Activated B cell treated with CpG ODN at 0.5 μM for 24 hours (primary cell): ENCODE measurements at regions not wholly inside any gene's neighbourhood (a gene's known extent, or its start where the extent isn't known, plus 50 kb on each side); places are given as distances from the start of the nearest gene placed in this dataset.
"Not testable (repeated sequence)": the region's sequence is repeated elsewhere in the genome, so short reads cannot be mapped to it uniquely, and the experiment has no call there.

Experiments
- ATAC-seq: fragments of 200-7000 bp; cut with Tn5 transposase; one replicate; pipeline ENCODE4 v1.10.0; 2021; ENCODE audit warnings: low read depth, mild to moderate bottlenecking, moderate library complexity
- CTCF ChIA-PET: fragments of 350-600 bp; sonication (Branson Sonifier 250); formaldehyde crosslinking; loops from one replicate; lab custom pipeline; 2021; ENCODE audit warnings: antibody characterized with exemption; lab: Charles Lee
- POLR2A ChIA-PET: fragments of 350-600 bp; sonication (Branson Sonifier 250); formaldehyde crosslinking; loops from one replicate; lab custom pipeline; 2021; ENCODE audit warnings: antibody characterized with exemption; lab: Charles Lee
- DNase-seq: peaks from one replicate; pipeline ENCODE4 v3.0.0; 2022
- H3K27ac Mint-ChIP-seq: one replicate; pipeline ENCODE4 v1.8.0; 2020; ENCODE audit warnings: mixed read lengths
- H3K27me3 Mint-ChIP-seq: one replicate; pipeline ENCODE4 v1.8.0; 2021; ENCODE audit warnings: mixed read lengths
- H3K36me3 Mint-ChIP-seq: one replicate; pipeline ENCODE4 v1.8.0; 2021; ENCODE audit warnings: low read depth, mixed read lengths
- H3K4me1 Mint-ChIP-seq: one replicate; pipeline ENCODE4 v1.8.0; 2021; ENCODE audit warnings: mixed read lengths
- H3K4me3 Mint-ChIP-seq: one replicate; pipeline ENCODE4 v1.8.0; 2020; ENCODE audit warnings: mild to moderate bottlenecking, mixed read lengths
- H3K9me3 Mint-ChIP-seq: one replicate; pipeline ENCODE4 v1.8.0; 2020; ENCODE audit warnings: mixed read lengths
- intact Hi-C: fragments of 100-400 bp; cut with micrococcal nuclease; formaldehyde crosslinking; loops from one replicate; pipeline ENCODE4 v1.15.1; 2024
- TF ChIP-seq, protein P1 (sequence below): fragments of 200-600 bp; IDR thresholded peaks from one replicate; pipeline ENCODE4 v1.8.0; 2022; ENCODE audit warnings: antibody characterized with exemption, mild to moderate bottlenecking

DNA sequence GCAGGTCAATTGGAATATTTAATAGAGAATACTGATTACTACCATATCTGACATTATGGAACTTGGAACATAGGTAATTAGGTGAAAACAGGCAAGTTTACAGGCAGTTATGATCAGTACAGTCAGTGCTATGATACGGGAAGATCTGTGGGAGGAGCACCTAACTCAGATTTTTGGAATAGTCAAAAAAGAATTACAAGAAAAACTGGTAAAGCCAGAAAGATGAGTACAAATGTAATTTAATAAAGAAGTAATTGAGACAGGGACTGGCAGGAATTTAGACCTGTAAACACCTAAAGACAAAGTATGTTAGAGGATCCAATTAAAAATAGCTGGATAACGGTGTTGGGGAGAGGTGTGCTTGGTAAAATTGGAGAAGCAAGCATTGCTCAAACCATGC, 206.5 kb upstream of the ANO5 start:
- H3K4me3 Mint-ChIP-seq: no peak overlapping the region
- intact Hi-C loops: no loop called here
- DNase-seq: no peak
- H3K9me3 Mint-ChIP-seq: peaks cover 2% of the 10 kb centered on the region
- ATAC-seq: no peak
- H3K4me1 Mint-ChIP-seq: no peaks in the 10 kb centered on the region
- ChIA-PET POLR2A (no interaction called here), CTCF (no interaction called here)
- H3K27me3 Mint-ChIP-seq: no peaks in the 10 kb centered on the region
- no peak overlapping the region for H3K27ac Mint-ChIP-seq
- TF ChIP-seq, protein P1, sequence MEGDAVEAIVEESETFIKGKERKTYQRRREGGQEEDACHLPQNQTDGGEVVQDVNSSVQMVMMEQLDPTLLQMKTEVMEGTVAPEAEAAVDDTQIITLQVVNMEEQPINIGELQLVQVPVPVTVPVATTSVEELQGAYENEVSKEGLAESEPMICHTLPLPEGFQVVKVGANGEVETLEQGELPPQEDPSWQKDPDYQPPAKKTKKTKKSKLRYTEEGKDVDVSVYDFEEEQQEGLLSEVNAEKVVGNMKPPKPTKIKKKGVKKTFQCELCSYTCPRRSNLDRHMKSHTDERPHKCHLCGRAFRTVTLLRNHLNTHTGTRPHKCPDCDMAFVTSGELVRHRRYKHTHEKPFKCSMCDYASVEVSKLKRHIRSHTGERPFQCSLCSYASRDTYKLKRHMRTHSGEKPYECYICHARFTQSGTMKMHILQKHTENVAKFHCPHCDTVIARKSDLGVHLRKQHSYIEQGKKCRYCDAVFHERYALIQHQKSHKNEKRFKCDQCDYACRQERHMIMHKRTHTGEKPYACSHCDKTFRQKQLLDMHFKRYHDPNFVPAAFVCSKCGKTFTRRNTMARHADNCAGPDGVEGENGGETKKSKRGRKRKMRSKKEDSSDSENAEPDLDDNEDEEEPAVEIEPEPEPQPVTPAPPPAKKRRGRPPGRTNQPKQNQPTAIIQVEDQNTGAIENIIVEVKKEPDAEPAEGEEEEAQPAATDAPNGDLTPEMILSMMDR: no peak
- no peaks in the 10 kb centered on the region for H3K36me3 Mint-ChIP-seq

DNA sequence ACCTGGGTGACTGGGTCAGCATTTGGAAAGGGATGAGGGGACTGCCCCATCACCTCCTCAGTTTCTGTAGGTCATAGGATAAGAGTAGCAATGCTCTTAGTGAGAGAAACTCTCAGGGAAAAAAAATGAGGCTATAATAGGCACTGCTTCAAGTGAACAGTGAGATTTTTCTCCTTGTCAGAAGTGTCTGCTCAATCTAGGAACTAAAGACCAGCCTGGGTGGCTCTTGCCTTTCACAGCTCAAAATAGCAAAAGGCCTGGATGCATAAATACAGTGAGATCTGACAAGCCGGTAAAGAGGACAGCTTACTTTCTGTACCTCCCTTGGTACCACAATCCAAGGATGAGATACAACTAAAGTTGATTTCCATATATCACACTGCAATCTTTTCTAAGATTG, 205.6 kb upstream of the ANO5 start:
- Mint-ChIP-seq H3K27ac (no peak overlapping the region), H3K9me3 (peaks cover 2% of the 10 kb centered on the region), H3K36me3 (no peaks in the 10 kb centered on the region), H3K4me3 (no peak overlapping the region), H3K4me1 (no peaks in the 10 kb centered on the region), H3K27me3 (no peaks in the 10 kb centered on the region)
- no peak for DNase-seq
- POLR2A ChIA-PET: no interaction called here
- ATAC-seq: no peak
- CTCF ChIA-PET: no interaction called here
- intact Hi-C loops: no loop called here
- TF ChIP-seq, protein P1: no peak

DNA sequence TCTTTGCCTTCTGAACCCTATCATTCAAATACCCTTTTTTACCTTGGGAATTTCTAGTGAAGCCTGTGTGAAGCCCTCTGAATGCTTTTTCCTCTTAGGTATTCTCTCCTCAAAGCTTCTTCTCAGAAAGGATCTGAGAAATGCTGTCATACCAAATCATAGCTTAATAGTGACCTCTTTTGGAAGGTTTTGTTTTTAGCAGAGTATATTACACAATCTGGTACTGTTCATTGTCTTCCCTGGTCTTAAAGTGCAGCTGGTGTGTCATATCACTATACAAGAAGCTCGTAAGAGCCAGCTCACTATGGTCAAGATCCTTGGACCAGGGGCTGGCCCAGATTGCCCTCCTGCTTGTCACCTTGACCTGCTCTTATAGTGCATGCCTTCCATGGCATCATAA, 204.4 kb upstream of the ANO5 start:
- Mint-ChIP-seq H3K27me3 (no peaks in the 10 kb centered on the region), H3K4me3 (no peak overlapping the region), H3K9me3 (peaks cover 2% of the 10 kb centered on the region), H3K27ac (no peak overlapping the region), H3K4me1 (no peaks in the 10 kb centered on the region), H3K36me3 (no peaks in the 10 kb centered on the region)
- TF ChIP-seq, protein P1: no peak
- CTCF ChIA-PET: no interaction called here
- DNase-seq (no peak), ATAC-seq (no peak)
- POLR2A ChIA-PET: no interaction called here
- intact Hi-C loops: no loop called here

DNA sequence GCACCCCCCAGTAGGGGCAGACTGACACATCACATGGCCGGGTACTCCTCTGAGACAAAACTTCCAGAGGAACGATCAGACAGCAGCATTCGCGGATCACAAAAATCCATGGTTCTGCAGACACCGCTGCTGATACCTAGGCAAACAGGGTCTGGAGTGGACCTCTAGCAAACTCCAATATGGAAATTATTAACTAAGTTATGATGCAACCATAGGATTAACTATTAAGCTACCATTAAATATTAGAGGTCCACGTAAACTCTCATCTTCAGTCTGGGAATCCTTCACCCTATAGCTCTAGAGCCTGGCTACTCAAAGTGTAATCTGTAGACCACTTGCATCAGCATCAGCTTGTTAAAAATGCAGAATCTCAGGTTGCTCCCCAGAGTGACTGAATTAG, 191.1 kb upstream of the ANO5 start:
- intact Hi-C loops, ATAC-seq, H3K4me3 Mint-ChIP-seq, H3K27me3 Mint-ChIP-seq, POLR2A ChIA-PET, CTCF ChIA-PET, H3K27ac Mint-ChIP-seq, H3K36me3 Mint-ChIP-seq, H3K9me3 Mint-ChIP-seq, H3K4me1 Mint-ChIP-seq, DNase-seq: not testable (repeated sequence)

DNA sequence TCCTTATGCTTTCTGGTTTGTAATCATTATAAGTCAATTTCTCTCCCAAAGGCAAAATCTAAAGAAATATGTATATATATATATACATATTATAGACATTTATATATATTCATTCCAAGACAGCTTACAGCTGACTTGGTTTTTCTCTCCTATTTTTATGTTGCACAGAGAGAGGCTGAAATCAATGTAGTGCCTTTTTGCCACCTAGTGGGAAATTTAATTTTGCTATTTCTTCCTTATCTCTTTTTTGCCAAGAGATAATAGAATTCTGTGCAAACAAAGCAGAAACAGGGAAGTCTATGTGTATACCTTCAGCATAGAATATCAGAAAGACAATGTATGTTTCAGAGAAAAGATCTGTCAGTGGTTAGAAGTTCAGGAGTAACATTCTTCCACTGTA, 186.0 kb upstream of the ANO5 start:
- POLR2A ChIA-PET: no interaction called here
- intact Hi-C loops: no loop called here
- no peak for ATAC-seq
- DNase-seq: no peak
- TF ChIP-seq, protein P1: no peak
- Mint-ChIP-seq H3K9me3 (no peaks in the 10 kb centered on the region), H3K4me1 (no peaks in the 10 kb centered on the region), H3K36me3 (no peaks in the 10 kb centered on the region), H3K27ac (no peak overlapping the region), H3K4me3 (no peak overlapping the region), H3K27me3 (no peaks in the 10 kb centered on the region)
- CTCF ChIA-PET: no interaction called here

DNA sequence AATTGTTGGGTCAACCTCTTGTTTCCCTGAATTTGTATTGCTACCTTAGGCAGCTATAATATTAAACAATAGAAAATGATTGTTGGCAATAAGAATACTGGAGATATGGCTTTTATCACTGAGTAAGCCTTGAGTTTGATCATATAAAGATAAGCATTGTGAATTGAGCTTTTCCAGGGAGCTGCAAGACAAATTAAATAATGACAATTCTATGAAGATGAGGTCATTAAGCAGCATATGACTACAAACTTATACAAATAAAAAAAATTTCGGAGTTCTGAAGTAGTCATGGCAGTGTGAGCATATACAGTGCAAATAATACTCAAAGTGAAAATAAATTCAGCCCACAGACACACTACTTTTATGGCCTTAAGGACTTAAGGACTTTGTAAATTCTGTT, 161.1 kb upstream of the ANO5 start:
- Mint-ChIP-seq H3K4me3 (no peak overlapping the region), H3K9me3 (peaks cover 5% of the 10 kb centered on the region), H3K27ac (no peak overlapping the region), H3K4me1 (no peaks in the 10 kb centered on the region), H3K27me3 (no peaks in the 10 kb centered on the region), H3K36me3 (no peaks in the 10 kb centered on the region)
- POLR2A ChIA-PET: no interaction called here
- no peak for ATAC-seq
- DNase-seq: no peak
- TF ChIP-seq, protein P1: no peak
- intact Hi-C loops: no loop called here
- CTCF ChIA-PET: no interaction called here
